KMS-11 (cell line): ENCODE measurements at regions not wholly inside any gene's neighbourhood (a gene's known extent, or its start where the extent isn't known, plus 50 kb on each side); places are given as distances from the start of the nearest gene placed in this dataset.

Experiments used
- H2AFZ ChIP-seq: fragments of 200-600 bp; sonication (generic); 2 replicates; pipeline ENCODE4 v1.6.1; 2016; ENCODE audit warnings: antibody characterized with exemption, mixed run types, low read depth
- H3K27ac ChIP-seq: fragments of 200-600 bp; sonication (generic); 2 replicates; pipeline ENCODE4 v1.6.1; 2016; ENCODE audit warnings: mild to moderate bottlenecking, mixed run types
- H3K27me3 ChIP-seq: fragments of 200-600 bp; sonication (generic); 2 replicates; pipeline ENCODE4 v1.6.1; 2017; ENCODE audit warnings: mild to moderate bottlenecking, low read depth, mixed run types, moderate library complexity; ENCODE audit not compliant: insufficient read depth
- H3K36me3 ChIP-seq: fragments of 200-600 bp; sonication (generic); 2 replicates; pipeline ENCODE4 v1.6.1; 2017; ENCODE audit warnings: mild to moderate bottlenecking, mixed run types; ENCODE audit not compliant: insufficient read depth
- H3K4me1 ChIP-seq: fragments of 200-600 bp; sonication (generic); 2 replicates; pipeline ENCODE4 v1.6.1; 2016; ENCODE audit warnings: mild to moderate bottlenecking, low read depth, mixed run types; ENCODE audit not compliant: poor library complexity, severe bottlenecking
- H3K4me2 ChIP-seq: fragments of 200-600 bp; sonication (generic); 2 replicates; pipeline ENCODE4 v1.7.0; 2016; ENCODE audit warnings: mild to moderate bottlenecking, mixed run types
- H3K4me3 ChIP-seq: fragments of 200-600 bp; sonication (generic); IDR thresholded peaks from 2 replicates; pipeline ENCODE4 v1.6.1; 2017; ENCODE audit warnings: low read depth, low read length, mixed read lengths; ENCODE audit not compliant: insufficient read depth
- H3K79me2 ChIP-seq: fragments of 200-600 bp; sonication (generic); 2 replicates; pipeline ENCODE4 v1.6.1; 2016; ENCODE audit warnings: low read depth, mixed run types; ENCODE audit not compliant: insufficient read depth
- H3K9ac ChIP-seq: fragments of 200-600 bp; sonication (generic); 2 replicates; pipeline ENCODE4 v1.6.1; 2016; ENCODE audit warnings: mild to moderate bottlenecking, mixed run types
- H4K20me1 ChIP-seq: fragments of 200-600 bp; sonication (generic); 2 replicates; pipeline ENCODE4 v1.6.1; 2016; ENCODE audit warnings: mild to moderate bottlenecking, mixed run types; ENCODE audit not compliant: insufficient read depth
- TF ChIP-seq, protein P1 (sequence below): fragments of 200-600 bp; sonication (generic); conservative IDR thresholded peaks from 2 replicates; pipeline ENCODE4 v1.6.1; 2017; ENCODE audit warnings: low read depth, mild to moderate bottlenecking, antibody characterized with exemption, low read length, moderate library complexity, mixed read lengths

- Histone ChIP-seq H3K4me1 (no peaks in the 10 kb centered on the region), H3K4me3 (no peak overlapping the region), H3K36me3 (no peaks in the 10 kb centered on the region), H2AFZ (no peak overlapping the region), H3K79me2 (no peaks in the 10 kb centered on the region), H3K9ac (no peak overlapping the region), H3K27me3 (no peaks in the 10 kb centered on the region), H3K27ac (no peak overlapping the region), H3K4me2 (no peak overlapping the region), H4K20me1 (no peaks in the 10 kb centered on the region)
- TF ChIP-seq, protein P1, sequence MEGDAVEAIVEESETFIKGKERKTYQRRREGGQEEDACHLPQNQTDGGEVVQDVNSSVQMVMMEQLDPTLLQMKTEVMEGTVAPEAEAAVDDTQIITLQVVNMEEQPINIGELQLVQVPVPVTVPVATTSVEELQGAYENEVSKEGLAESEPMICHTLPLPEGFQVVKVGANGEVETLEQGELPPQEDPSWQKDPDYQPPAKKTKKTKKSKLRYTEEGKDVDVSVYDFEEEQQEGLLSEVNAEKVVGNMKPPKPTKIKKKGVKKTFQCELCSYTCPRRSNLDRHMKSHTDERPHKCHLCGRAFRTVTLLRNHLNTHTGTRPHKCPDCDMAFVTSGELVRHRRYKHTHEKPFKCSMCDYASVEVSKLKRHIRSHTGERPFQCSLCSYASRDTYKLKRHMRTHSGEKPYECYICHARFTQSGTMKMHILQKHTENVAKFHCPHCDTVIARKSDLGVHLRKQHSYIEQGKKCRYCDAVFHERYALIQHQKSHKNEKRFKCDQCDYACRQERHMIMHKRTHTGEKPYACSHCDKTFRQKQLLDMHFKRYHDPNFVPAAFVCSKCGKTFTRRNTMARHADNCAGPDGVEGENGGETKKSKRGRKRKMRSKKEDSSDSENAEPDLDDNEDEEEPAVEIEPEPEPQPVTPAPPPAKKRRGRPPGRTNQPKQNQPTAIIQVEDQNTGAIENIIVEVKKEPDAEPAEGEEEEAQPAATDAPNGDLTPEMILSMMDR, result no peak
Measured at GRCh38 chr3:178099862-178100261, 436.4 kb upstream of the KCNMB2 start.

GRCh38 chr3:178100908-178101307, 435.3 kb upstream of the KCNMB2 start:
- no peaks in the 10 kb centered on the region for H3K79me2 ChIP-seq
- H3K4me3 ChIP-seq, result no peak overlapping the region
- H2AFZ ChIP-seq, result no peak overlapping the region
- no peak overlapping the region for H3K9ac ChIP-seq
- H4K20me1 ChIP-seq, result no peaks in the 10 kb centered on the region
- no peaks in the 10 kb centered on the region for H3K27me3 ChIP-seq
- TF ChIP-seq, protein P1, result no peak
- H3K27ac ChIP-seq, result no peak overlapping the region
- no peaks in the 10 kb centered on the region for H3K36me3 ChIP-seq
- H3K4me2 ChIP-seq, result no peak overlapping the region
- no peaks in the 10 kb centered on the region for H3K4me1 ChIP-seq

- no peak overlapping the region for H3K4me2 ChIP-seq
- H3K36me3 ChIP-seq, result no peaks in the 10 kb centered on the region
- H4K20me1 ChIP-seq, result no peaks in the 10 kb centered on the region
- TF ChIP-seq, protein P1, result no peak
- no peaks in the 10 kb centered on the region for H3K79me2 ChIP-seq
- H3K4me1 ChIP-seq, result no peaks in the 10 kb centered on the region
- H3K27me3 ChIP-seq, result no peaks in the 10 kb centered on the region
- no peak overlapping the region for H2AFZ ChIP-seq
- H3K4me3 ChIP-seq, result no peak overlapping the region
- H3K27ac ChIP-seq, result no peak overlapping the region
- no peak overlapping the region for H3K9ac ChIP-seq
Measured at GRCh38 chr3:178103140-178103539, 433.1 kb upstream of the KCNMB2 start.

- H3K27me3 ChIP-seq, result no peaks in the 10 kb centered on the region
- no peaks in the 10 kb centered on the region for H3K79me2 ChIP-seq
- no peak overlapping the region for H3K4me3 ChIP-seq
- no peaks in the 10 kb centered on the region for H3K4me1 ChIP-seq
- H3K36me3 ChIP-seq, result no peaks in the 10 kb centered on the region
- no peak overlapping the region for H3K27ac ChIP-seq
- TF ChIP-seq, protein P1, result no peak
- no peak overlapping the region for H3K4me2 ChIP-seq
- H2AFZ ChIP-seq, result no peak overlapping the region
- no peak overlapping the region for H3K9ac ChIP-seq
- no peaks in the 10 kb centered on the region for H4K20me1 ChIP-seq
Measured at GRCh38 chr3:178107804-178108203, 428.4 kb upstream of the KCNMB2 start.
